Smooth muscle cell (in vitro differentiated cells): ENCODE measurements at regions not wholly inside any gene's neighbourhood (a gene's known extent, or its start where the extent isn't known, plus 50 kb on each side); places are given as distances from the start of the nearest gene placed in this dataset.
"Not testable (repeated sequence)": the region's sequence is repeated elsewhere in the genome, so short reads cannot be mapped to it uniquely, and the experiment has no call there.

Experiments used
- DNase-seq: peaks from one replicate; lab custom pipeline; 2025; ENCODE audit not compliant: unreplicated experiment; lab: John Stamatoyannopoulos, UW
- H2AFZ ChIP-seq: fragments of 200-600 bp; sonication (generic); 2 replicates; pipeline ENCODE4 v1.6.0; 2016; ENCODE audit warnings: antibody characterized with exemption, low read depth, mild to moderate bottlenecking
- H3F3A ChIP-seq: fragments of 200-600 bp; sonication (generic); 2 replicates; pipeline ENCODE4 v1.6.0; 2017; ENCODE audit warnings: antibody characterized with exemption, low read depth
- H3K27ac ChIP-seq: fragments of 200-600 bp; sonication (generic); 2 replicates; pipeline ENCODE4 v1.5.1; 2016; ENCODE audit warnings: low read depth, mild to moderate bottlenecking
- H3K27me3 ChIP-seq: fragments of 200-600 bp; sonication (generic); 2 replicates; pipeline ENCODE4 v1.6.1; 2016; ENCODE audit warnings: low read depth, mild to moderate bottlenecking
- H3K36me3 ChIP-seq: fragments of 200-600 bp; sonication (generic); 2 replicates; pipeline ENCODE4 v1.5.1; 2016; ENCODE audit warnings: low read depth
- H3K4me1 ChIP-seq: fragments of 200-600 bp; sonication (generic); 2 replicates; pipeline ENCODE4 v1.5.1; 2016; ENCODE audit warnings: low read depth
- H3K4me2 ChIP-seq: fragments of 200-600 bp; sonication (generic); 2 replicates; pipeline ENCODE4 v1.6.0; 2016; ENCODE audit warnings: mild to moderate bottlenecking
- H3K4me3 ChIP-seq: fragments of 200-600 bp; sonication (generic); 2 replicates; pipeline ENCODE4 v1.5.1; 2016; ENCODE audit warnings: mild to moderate bottlenecking
- H3K79me2 ChIP-seq: fragments of 200-600 bp; sonication (generic); 2 replicates; pipeline ENCODE4 v1.6.0; 2016; ENCODE audit warnings: low read depth, mild to moderate bottlenecking
- H3K9ac ChIP-seq: fragments of 200-600 bp; sonication (generic); 2 replicates; pipeline ENCODE4 v1.6.0; 2016; ENCODE audit warnings: low read depth
- H3K9me3 ChIP-seq: fragments of 200-600 bp; sonication (generic); replicated peaks from 2 replicates; pipeline ENCODE4 v1.5.1; 2016; ENCODE audit warnings: low read depth
- H4K20me1 ChIP-seq: fragments of 200-600 bp; sonication (generic); 2 replicates; pipeline ENCODE4 v1.6.0; 2016; ENCODE audit warnings: low read depth
- WGBS: methylation state at CpG from one replicate; pipeline ENCODE4 v1.1.7; 2016; ENCODE audit warnings: low lambda C conversion rate; 5-methylcytosine and 5-hydroxymethylcytosine counted together
- TF ChIP-seq, protein P1 (sequence below): fragments of 200-600 bp; sonication (generic); IDR thresholded peaks from 2 replicates; pipeline ENCODE4 v1.5.1; 2017; ENCODE audit warnings: borderline replicate concordance, mild to moderate bottlenecking, antibody characterized with exemption; ENCODE audit not compliant: insufficient read depth, poor library complexity, severe bottlenecking

DNA sequence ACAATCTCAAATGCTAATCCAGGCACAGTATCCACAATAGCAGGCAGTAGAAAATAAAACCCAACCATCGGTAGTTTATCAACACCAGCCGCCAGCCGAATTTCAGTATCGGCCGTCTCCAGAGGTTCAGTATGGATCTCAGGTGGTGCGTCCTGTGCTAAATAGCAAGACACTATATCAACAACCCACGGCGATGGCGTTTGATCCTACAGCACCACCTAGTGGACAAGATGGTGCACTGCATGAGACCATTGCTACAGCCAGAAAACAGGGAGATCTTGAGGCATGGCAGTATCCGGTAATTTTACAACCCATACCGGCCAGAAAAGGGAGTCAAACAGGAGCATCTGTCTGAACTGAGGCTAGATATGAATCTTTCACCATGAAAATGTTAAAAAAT, 112.0 kb upstream of the FRG2C start:
- H3K79me2 ChIP-seq, H3K4me1 ChIP-seq, H3K9ac ChIP-seq, H2AFZ ChIP-seq, DNase-seq, H3K27me3 ChIP-seq, H3K36me3 ChIP-seq, H4K20me1 ChIP-seq, H3K4me2 ChIP-seq, H3K9me3 ChIP-seq, H3K4me3 ChIP-seq, H3K27ac ChIP-seq, H3F3A ChIP-seq: not testable (repeated sequence)
- 49% methylated on average over 11 of the region's 11 CpGs for WGBS
- TF ChIP-seq, protein P1, sequence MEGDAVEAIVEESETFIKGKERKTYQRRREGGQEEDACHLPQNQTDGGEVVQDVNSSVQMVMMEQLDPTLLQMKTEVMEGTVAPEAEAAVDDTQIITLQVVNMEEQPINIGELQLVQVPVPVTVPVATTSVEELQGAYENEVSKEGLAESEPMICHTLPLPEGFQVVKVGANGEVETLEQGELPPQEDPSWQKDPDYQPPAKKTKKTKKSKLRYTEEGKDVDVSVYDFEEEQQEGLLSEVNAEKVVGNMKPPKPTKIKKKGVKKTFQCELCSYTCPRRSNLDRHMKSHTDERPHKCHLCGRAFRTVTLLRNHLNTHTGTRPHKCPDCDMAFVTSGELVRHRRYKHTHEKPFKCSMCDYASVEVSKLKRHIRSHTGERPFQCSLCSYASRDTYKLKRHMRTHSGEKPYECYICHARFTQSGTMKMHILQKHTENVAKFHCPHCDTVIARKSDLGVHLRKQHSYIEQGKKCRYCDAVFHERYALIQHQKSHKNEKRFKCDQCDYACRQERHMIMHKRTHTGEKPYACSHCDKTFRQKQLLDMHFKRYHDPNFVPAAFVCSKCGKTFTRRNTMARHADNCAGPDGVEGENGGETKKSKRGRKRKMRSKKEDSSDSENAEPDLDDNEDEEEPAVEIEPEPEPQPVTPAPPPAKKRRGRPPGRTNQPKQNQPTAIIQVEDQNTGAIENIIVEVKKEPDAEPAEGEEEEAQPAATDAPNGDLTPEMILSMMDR, result peak; percentile 46

DNA sequence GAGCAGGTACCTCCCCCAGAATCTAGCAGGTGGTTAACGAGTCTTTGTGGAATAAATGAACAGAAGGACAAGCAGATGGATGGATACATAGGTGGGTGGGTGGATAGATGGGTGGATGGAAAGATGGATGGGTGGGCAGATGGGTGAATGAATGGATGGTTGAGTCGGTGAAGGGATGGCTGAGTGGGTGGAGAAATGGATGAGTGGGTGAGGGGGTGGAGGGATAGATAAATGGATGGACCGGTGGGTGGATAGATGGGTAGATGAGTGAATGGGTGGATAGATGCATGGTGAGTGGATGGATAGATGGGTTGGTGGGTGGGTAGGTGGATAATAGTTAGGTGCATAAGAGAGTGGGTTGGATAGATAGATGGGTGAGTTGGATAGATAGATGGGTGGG, 99.7 kb upstream of the FRG2C start:
- not testable (repeated sequence) for H3K4me3 ChIP-seq, H3K79me2 ChIP-seq, H3K4me2 ChIP-seq, DNase-seq, H3K9ac ChIP-seq, H2AFZ ChIP-seq, H3K27me3 ChIP-seq, H3K27ac ChIP-seq, H3K4me1 ChIP-seq, H4K20me1 ChIP-seq, H3K36me3 ChIP-seq, H3K9me3 ChIP-seq, H3F3A ChIP-seq
- WGBS, result 88% methylated on average over 3 of the region's 3 CpGs

DNA sequence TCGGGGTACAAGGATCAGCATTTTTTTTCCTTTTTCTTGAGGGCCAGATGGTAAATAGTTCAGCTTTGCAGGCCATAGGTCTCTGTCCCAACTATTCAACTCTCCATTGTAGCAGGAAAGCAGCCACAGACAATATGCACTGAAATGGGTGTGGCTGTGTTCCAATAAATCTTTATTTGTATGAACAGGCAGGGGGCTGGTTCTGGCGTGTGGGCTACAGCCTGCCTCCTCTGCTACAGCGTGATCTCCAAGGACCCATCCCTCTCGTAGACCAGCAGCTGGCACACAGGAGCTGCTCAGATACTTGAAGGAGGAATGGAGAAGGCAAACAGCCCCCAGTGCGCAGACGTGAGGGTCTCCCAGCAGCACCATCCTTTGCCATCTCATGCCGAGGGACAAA, 91.8 kb upstream of the FRG2C start:
- WGBS, result 87% methylated on average over 7 of the region's 7 CpGs

DNA sequence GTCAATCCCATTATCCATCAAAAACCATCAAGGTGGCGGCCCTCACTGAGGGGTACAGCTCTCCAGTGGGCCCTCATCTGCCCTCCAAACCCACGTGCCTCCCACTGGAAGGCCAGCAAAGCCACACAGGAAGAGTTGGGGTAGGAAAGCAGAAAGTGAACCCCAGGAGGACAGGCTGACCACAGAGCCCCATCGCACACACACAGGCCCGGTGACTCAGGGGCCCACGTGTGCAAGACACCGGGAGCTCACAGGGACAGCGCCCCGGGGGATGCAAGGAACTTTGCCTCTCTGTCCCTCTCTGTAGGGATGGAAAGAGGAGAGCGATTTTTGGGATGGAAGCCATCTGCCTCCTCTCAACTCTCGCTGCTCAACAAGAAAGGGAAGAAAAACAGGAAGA, 85.0 kb upstream of the FRG2C start:
- not testable (repeated sequence) for H3K27ac ChIP-seq, H3K9me3 ChIP-seq, H3K4me1 ChIP-seq, H3K79me2 ChIP-seq, H3F3A ChIP-seq, H2AFZ ChIP-seq, DNase-seq, H3K9ac ChIP-seq, H4K20me1 ChIP-seq, H3K36me3 ChIP-seq
- WGBS, result 49% methylated on average over 10 of the region's 10 CpGs
- peak overlapping the region; percentile 69 for H3K4me3 ChIP-seq
- H3K4me2 ChIP-seq, result peak overlapping the region; percentile 98
- peaks cover 23% of the 10 kb centered on the region for H3K27me3 ChIP-seq

More for the DNA sequence above, 91.8 kb upstream of the FRG2C start:
- H2AFZ ChIP-seq, H3K27me3 ChIP-seq, H3K4me1 ChIP-seq, H3K27ac ChIP-seq, H3K4me2 ChIP-seq, H3K4me3 ChIP-seq, H3K79me2 ChIP-seq, H3F3A ChIP-seq, H3K36me3 ChIP-seq, H3K9me3 ChIP-seq, H3K9ac ChIP-seq, DNase-seq, H4K20me1 ChIP-seq: not testable (repeated sequence)

DNA sequence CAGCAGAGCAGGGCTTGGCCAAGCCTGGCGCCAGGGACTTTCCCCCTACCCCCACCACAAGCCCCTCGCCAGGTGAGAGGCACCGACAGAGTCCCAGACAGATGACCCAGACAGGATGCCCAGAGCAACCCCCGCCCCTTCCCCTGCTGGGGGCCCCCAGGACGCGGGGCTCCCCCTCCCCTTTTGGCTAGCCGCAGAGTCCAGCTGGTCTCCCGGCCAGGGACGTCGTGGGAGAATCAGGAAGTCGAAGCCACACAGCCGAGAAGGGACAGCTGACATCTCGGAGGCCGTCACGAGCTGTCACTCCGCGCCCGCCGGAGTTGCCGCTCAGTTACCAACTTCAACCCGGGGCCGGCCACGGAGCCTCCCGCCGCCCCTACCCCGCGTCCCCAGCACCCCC, 84.6 kb upstream of the FRG2C start:
- H3K4me1 ChIP-seq, H3K9ac ChIP-seq, H3F3A ChIP-seq, H3K79me2 ChIP-seq, H3K27ac ChIP-seq, H4K20me1 ChIP-seq, H3K9me3 ChIP-seq, DNase-seq, H3K36me3 ChIP-seq: not testable (repeated sequence)
- Histone ChIP-seq H3K27me3 (peaks cover 23% of the 10 kb centered on the region), H2AFZ (peak overlapping the region; percentile 99), H3K4me2 (peak overlapping the region; percentile 98), H3K4me3 (peak overlapping the region; percentile 69)
- WGBS, result 7% methylated on average over 3 of the region's 27 CpGs
